ENCODE measurements at regions not wholly inside any gene's neighbourhood (a gene's known extent, or its start where the extent isn't known, plus 50 kb on each side); places are given as distances from the start of the nearest gene placed in this dataset.

DNA sequence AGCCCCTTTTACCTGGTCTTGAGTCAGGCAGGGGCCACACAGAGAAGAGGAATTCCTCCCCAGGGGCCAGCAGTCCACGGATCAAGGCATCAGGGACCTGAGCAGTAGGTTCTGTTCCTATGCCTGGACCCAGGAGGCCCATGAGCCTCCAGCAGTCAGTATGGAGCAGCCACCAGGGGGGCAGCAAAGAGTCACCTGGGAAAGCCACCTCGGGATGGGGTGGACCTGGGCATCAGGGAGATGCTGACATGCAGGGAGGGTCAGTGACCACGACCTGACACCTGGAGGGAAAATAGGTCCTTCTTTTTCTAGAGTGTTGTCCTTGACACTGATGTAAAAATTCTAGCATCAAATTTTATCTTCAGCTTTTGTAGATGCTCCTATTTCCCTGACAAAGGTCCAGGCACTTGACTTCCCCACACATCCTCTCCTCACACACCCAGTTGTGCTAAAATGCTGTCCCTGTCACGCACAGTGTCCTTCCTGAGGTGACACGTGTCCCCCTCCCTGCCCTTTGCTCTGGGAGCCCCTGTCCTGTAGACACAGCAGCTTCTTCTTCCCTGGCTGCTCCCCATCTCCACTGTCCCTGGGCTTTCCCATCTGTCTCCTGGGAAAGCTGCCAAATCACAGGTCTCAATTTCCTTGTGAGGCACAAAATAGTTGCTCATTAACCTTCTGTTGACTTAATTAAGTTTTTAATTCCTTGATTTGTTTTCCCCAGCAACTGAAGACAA is 70.0 kb upstream of the IGLL5 start:
- DNase-seq = no peak
- TF ChIP-seq, protein P1, sequence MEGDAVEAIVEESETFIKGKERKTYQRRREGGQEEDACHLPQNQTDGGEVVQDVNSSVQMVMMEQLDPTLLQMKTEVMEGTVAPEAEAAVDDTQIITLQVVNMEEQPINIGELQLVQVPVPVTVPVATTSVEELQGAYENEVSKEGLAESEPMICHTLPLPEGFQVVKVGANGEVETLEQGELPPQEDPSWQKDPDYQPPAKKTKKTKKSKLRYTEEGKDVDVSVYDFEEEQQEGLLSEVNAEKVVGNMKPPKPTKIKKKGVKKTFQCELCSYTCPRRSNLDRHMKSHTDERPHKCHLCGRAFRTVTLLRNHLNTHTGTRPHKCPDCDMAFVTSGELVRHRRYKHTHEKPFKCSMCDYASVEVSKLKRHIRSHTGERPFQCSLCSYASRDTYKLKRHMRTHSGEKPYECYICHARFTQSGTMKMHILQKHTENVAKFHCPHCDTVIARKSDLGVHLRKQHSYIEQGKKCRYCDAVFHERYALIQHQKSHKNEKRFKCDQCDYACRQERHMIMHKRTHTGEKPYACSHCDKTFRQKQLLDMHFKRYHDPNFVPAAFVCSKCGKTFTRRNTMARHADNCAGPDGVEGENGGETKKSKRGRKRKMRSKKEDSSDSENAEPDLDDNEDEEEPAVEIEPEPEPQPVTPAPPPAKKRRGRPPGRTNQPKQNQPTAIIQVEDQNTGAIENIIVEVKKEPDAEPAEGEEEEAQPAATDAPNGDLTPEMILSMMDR (IDR thresholded peaks at IDR 0.05; ENCODE audit: borderline replicate concordance) = no peak
- intact Hi-C loops (cut with micrococcal nuclease) = no loop called here
- Histone ChIP-seq H3K9me3 (replicated peaks) (no peaks in the 10 kb centered on the region), H3K36me3 (no peaks in the 10 kb centered on the region), H3K27me3 (ENCODE audit: low read depth) (peaks cover 51% of the 10 kb centered on the region), H3K27ac (replicated peaks) (no peak overlapping the region), H3K4me1 (peaks cover 7% of the 10 kb centered on the region), H3K4me3 (no peak overlapping the region)

DNA sequence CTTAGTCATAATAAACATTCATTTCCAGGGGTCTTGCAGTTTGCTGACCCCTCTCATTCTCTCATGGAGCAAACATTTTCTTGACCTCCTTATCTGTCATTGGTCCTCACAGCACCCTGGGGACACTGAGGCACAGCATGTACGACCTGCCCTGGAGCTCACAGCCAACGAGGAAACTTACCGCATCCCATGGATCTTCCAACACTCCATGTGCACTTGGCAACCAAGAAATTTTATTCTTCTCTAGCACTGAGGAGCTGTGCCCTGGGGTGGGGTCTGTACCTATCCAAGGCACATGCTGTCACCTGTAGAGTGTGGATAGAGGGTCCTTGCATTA is 69.4 kb upstream of the IGLL5 start:
- no peak for DNase-seq
- Histone ChIP-seq H3K27ac (replicated peaks) (no peak overlapping the region), H3K9me3 (replicated peaks) (no peaks in the 10 kb centered on the region), H3K4me3 (no peak overlapping the region), H3K27me3 (ENCODE audit: low read depth) (peaks cover 55% of the 10 kb centered on the region), H3K4me1 (peaks cover 12% of the 10 kb centered on the region), H3K36me3 (no peaks in the 10 kb centered on the region)
- TF ChIP-seq, protein P1 (IDR thresholded peaks at IDR 0.05; ENCODE audit: borderline replicate concordance) = no peak
- intact Hi-C loops (cut with micrococcal nuclease) = no loop called here

DNA sequence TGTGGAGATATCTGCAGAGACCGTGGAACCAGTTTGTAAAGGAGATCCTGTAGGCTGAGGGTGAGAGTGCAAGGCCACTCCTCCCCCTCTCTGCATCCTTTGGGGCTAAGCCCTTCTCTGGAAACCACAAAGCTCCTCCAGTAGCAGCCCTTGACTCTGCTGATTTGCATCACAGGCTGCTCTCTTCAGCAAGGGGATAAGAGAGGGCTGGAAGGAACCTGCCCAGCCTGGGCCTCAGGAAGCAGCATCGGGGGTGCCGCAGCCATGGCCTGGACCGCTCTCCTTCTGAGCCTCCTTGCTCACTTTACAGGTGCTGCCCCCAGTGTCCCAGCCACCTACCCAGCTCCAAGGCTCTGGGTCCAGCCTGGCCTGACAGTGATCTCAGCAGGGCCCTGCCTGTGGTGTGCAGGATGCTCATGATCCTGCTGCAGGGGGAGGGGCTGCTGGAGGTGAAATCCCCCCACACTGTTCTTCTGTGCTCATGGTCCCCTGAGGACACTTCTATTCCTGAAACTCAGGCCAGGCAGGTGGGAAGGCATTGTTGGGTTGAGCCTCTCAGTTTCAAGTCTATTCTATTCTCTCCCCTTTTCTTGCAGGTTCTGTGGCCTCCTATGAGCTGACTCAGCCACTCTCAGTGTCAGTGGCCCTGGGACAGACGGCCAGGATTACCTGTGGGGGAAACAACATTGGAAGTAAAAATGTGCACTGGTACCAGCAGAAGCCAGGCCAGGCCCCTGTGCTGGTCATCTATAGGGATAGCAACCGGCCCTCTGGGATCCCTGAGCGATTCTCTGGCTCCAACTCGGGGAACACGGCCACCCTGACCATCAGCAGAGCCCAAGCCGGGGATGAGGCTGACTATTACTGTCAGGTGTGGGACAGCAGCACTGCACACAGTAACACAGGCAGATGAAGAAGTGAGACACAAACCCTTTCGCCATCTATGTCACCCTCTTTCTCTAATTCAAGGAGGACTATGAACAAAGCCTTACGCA is 68.5 kb upstream of the IGLL5 start:
- intact Hi-C loops (cut with micrococcal nuclease) = no loop called here
- no peak for DNase-seq
- no peaks in the 10 kb centered on the region for H3K9me3 ChIP-seq (replicated peaks)

DNA sequence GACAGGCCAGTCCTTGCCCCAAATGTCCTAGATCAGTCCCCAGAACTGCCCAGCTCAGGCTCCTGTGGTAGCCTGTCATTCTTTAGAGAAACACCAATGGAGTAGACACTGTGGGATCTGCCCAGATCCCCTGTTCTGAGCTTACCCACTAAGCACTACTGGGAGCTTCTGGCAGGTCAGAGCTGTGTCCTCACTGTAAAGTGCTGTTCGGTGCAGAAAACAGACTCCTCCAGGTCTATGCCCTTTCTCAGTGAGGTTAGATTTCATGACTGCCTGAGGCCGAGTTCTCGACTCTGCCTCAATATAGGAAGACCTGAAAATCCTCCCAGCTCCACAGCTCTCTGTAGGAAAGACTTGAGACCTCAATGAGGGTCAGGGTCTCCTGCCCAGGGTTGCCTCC is 67.5 kb upstream of the IGLL5 start:
- no peaks in the 10 kb centered on the region for H3K9me3 ChIP-seq (replicated peaks)
- TF ChIP-seq, protein P1 (IDR thresholded peaks at IDR 0.05; ENCODE audit: borderline replicate concordance) = no peak

More for the DNA sequence above, 68.5 kb upstream of the IGLL5 start:
- H3K4me3 ChIP-seq = no peak overlapping the region
- H3K27me3 ChIP-seq (ENCODE audit: low read depth) = peaks cover 55% of the 10 kb centered on the region
- H3K4me1 ChIP-seq = peaks cover 21% of the 10 kb centered on the region
- TF ChIP-seq, protein P1 (IDR thresholded peaks at IDR 0.05; ENCODE audit: borderline replicate concordance) = no peak
- no peaks in the 10 kb centered on the region for H3K36me3 ChIP-seq
- no peak overlapping the region for H3K27ac ChIP-seq (replicated peaks)

DNA sequence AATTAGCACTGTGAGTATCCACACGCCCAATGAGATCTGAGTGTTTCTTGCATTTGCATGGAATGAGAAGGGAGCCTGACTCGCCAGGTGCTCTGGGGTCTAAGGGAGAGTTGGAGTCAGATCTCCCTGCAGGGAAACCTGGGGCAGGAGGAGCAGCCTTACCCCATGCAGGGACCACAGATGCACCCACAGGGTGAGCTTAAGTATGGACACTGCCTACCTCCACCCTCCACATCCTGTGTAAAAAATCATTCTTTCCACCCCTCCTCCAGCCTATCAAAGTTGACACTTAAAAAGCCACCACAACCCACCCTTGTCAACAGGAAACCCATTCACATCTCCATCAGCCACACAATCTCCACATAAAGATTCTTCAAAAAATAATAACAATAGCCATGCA is 67.0 kb upstream of the IGLL5 start:
- Histone ChIP-seq H3K27me3 (ENCODE audit: low read depth) (peaks cover 55% of the 10 kb centered on the region), H3K27ac (replicated peaks) (no peak overlapping the region), H3K9me3 (replicated peaks) (no peaks in the 10 kb centered on the region), H3K4me1 (peaks cover 25% of the 10 kb centered on the region), H3K36me3 (no peaks in the 10 kb centered on the region), H3K4me3 (no peak overlapping the region)
- no peak for DNase-seq
- TF ChIP-seq, protein P1 (IDR thresholded peaks at IDR 0.05; ENCODE audit: borderline replicate concordance) = no peak
- intact Hi-C loops (cut with micrococcal nuclease) = no loop called here

More for the DNA sequence above, 67.5 kb upstream of the IGLL5 start:
- Histone ChIP-seq H3K4me3 (no peak overlapping the region), H3K4me1 (peaks cover 25% of the 10 kb centered on the region), H3K27ac (replicated peaks) (no peak overlapping the region), H3K27me3 (ENCODE audit: low read depth) (peaks cover 55% of the 10 kb centered on the region), H3K36me3 (no peaks in the 10 kb centered on the region)
- intact Hi-C loops (cut with micrococcal nuclease) = no loop called here
- DNase-seq = no peak

All from left ventricle myocardium inferior (tissue), 1 donor.